HFF-Myc (cell line): ENCODE measurements at regions not wholly inside any gene's neighbourhood (a gene's known extent, or its start where the extent isn't known, plus 50 kb on each side); places are given as distances from the start of the nearest gene placed in this dataset.
"Not testable (repeated sequence)": the region's sequence is repeated elsewhere in the genome, so short reads cannot be mapped to it uniquely, and the experiment has no call there.

Experiments used
- DNase-seq: peaks from one replicate; pipeline ENCODE4 v3.0.0-alpha.2; 2011; ENCODE audit warnings: low read depth; ENCODE audit errors: extremely low read depth
- H3K4me3 ChIP-seq: replicated peaks from 2 replicates; pipeline ENCODE4 v1.5.1; 2011; ENCODE audit warnings: low read depth, mild to moderate bottlenecking, control low read depth, low read length
- CTCF ChIP-seq: IDR thresholded peaks from 2 replicates; pipeline ENCODE4 v1.5.1; 2012; ENCODE audit warnings: mild to moderate bottlenecking, low read depth, low read length, control low read depth; ENCODE audit errors: missing control alignments

- TF ChIP-seq CTCF = no peak
- no peak overlapping the region for H3K4me3 ChIP-seq
- no peak for DNase-seq
Observed at GRCh38 chr6:92428448-92428847, 990.9 kb downstream of the EPHA7 start.

- H3K4me3 ChIP-seq = no peak overlapping the region
- no peak for TF ChIP-seq CTCF
- DNase-seq = no peak
Observed at GRCh38 chr6:92427453-92427852, 991.9 kb downstream of the EPHA7 start.

GRCh38 chr6:92415656-92416055 lies 1003.7 kb downstream of the EPHA7 start:
- no peak for DNase-seq
- no peak for TF ChIP-seq CTCF
- H3K4me3 ChIP-seq = no peak overlapping the region

GRCh38 chr6:92408350-92408749 lies 1011.0 kb downstream of the EPHA7 start:
- DNase-seq = no peak
- TF ChIP-seq CTCF = no peak
- H3K4me3 ChIP-seq = no peak overlapping the region

- H3K4me3 ChIP-seq = no peak overlapping the region
- no peak for DNase-seq
- TF ChIP-seq CTCF = no peak
Observed at GRCh38 chr6:92404281-92404680, 1015.1 kb downstream of the EPHA7 start.

GRCh38 chr6:92399911-92400310 lies 1019.4 kb downstream of the EPHA7 start:
- DNase-seq = no peak
- no peak for TF ChIP-seq CTCF
- H3K4me3 ChIP-seq = no peak overlapping the region

GRCh38 chr6:92388706-92389105 lies 1030.7 kb downstream of the EPHA7 start:
- H3K4me3 ChIP-seq, DNase-seq: not testable (repeated sequence)
